ENCODE measurements at regions not wholly inside any gene's neighbourhood (a gene's known extent, or its start where the extent isn't known, plus 50 kb on each side); places are given as distances from the start of the nearest gene placed in this dataset.
"Not testable (repeated sequence)": the region's sequence is repeated elsewhere in the genome, so short reads cannot be mapped to it uniquely, and the experiment has no call there.

DNA sequence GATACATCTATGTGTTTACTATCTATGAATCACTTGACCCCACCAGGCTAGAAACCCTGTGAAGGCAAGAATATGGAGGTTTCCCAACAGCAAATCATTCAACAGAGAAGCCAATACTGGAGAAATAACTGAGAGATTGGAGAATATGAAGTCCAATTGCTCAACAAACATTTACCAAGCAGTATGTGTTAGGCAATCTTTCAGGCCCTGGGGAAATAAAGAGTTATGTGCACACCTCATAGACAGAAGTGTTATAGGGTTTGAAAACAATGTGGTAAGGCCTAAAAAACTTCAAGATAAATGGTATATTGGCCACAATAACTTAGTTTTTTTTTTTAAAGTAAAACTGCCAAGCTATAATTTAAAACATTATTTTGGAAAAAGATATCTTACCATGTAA is 1245.8 kb downstream of the CDH11 start:
- Histone ChIP-seq H3K27me3 (ENCODE audit: control insufficient read depth, insufficient read depth, low read length) (no peaks in the 10 kb centered on the region), H3K4me3 (ENCODE audit: low read length) (no peak overlapping the region), H3K4me1 (ENCODE audit: control insufficient read depth, insufficient read depth, low read length) (no peaks in the 10 kb centered on the region), H3K27ac (ENCODE audit: low read length) (no peak overlapping the region), H3K36me3 (ENCODE audit: control insufficient read depth, insufficient read depth, low read length) (no peaks in the 10 kb centered on the region), H3K9me3 (ENCODE audit: control insufficient read depth, insufficient read depth, low read length) (no peaks in the 10 kb centered on the region)
- no peak for DNase-seq (ENCODE audit: low read depth, low spot score)

- H3K9me3 ChIP-seq (ENCODE audit: control insufficient read depth, insufficient read depth, low read length); DNase-seq (ENCODE audit: low read depth, low spot score); H3K27me3 ChIP-seq (ENCODE audit: control insufficient read depth, insufficient read depth, low read length); H3K27ac ChIP-seq (ENCODE audit: low read length); H3K4me1 ChIP-seq (ENCODE audit: control insufficient read depth, insufficient read depth, low read length); H3K36me3 ChIP-seq (ENCODE audit: control insufficient read depth, insufficient read depth, low read length); H3K4me3 ChIP-seq (ENCODE audit: low read length): not testable (repeated sequence)
- no CpG with 5 or more reads among the region's 20 CpGs for WGBS (ENCODE audit: insufficient coverage, insufficient read length)
Measured at GRCh38 chr16:63860700-63861099, 1261.2 kb downstream of the CDH11 start.

GRCh38 chr16:63856537-63856936 is 1265.3 kb downstream of the CDH11 start:
- no peak for DNase-seq (ENCODE audit: low read depth, low spot score)
- no peaks in the 10 kb centered on the region for H3K27me3 ChIP-seq (ENCODE audit: control insufficient read depth, insufficient read depth, low read length)
- H3K9me3 ChIP-seq (ENCODE audit: control insufficient read depth, insufficient read depth, low read length), result no peaks in the 10 kb centered on the region
- no peak overlapping the region for H3K27ac ChIP-seq (ENCODE audit: low read length)
- H3K4me1 ChIP-seq (ENCODE audit: control insufficient read depth, insufficient read depth, low read length), result no peaks in the 10 kb centered on the region
- WGBS (ENCODE audit: insufficient coverage, insufficient read length), result no CpG with 5 or more reads among the region's 1 CpG
- H3K4me3 ChIP-seq (ENCODE audit: low read length), result no peak overlapping the region
- H3K36me3 ChIP-seq (ENCODE audit: control insufficient read depth, insufficient read depth, low read length), result no peaks in the 10 kb centered on the region

DNA sequence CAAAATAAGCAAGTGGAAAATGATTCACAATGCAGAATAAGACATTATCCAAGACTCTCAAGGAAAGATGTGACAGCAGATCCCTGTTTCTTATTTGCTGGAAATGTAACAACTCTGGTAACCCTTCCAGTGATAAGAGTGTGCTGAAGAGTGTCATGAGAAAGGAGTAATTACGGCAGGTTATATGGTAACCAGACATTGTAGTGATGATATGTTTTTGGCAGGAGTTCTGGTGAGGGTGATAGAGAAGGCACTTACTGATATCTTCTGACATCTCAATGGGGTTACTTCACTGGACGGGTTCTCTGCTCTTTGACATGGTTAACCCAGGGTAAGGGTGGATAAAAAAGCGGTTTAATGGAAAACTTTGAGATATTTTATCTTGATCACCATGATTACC is 1270.9 kb downstream of the CDH11 start:
- DNase-seq (ENCODE audit: low read depth, low spot score), result no peak
- no peaks in the 10 kb centered on the region for H3K9me3 ChIP-seq (ENCODE audit: control insufficient read depth, insufficient read depth, low read length)
- no peak overlapping the region for H3K4me3 ChIP-seq (ENCODE audit: low read length)
- H3K27ac ChIP-seq (ENCODE audit: low read length), result no peak overlapping the region
- no peaks in the 10 kb centered on the region for H3K4me1 ChIP-seq (ENCODE audit: control insufficient read depth, insufficient read depth, low read length)
- no CpG with 5 or more reads among the region's 3 CpGs for WGBS (ENCODE audit: insufficient coverage, insufficient read length)
- no peaks in the 10 kb centered on the region for H3K36me3 ChIP-seq (ENCODE audit: control insufficient read depth, insufficient read depth, low read length)
- no peaks in the 10 kb centered on the region for H3K27me3 ChIP-seq (ENCODE audit: control insufficient read depth, insufficient read depth, low read length)

- no CpG with 5 or more reads among the region's 1 CpG for WGBS (ENCODE audit: insufficient coverage, insufficient read length)
- no peak overlapping the region for H3K27ac ChIP-seq (ENCODE audit: low read length)
- H3K4me3 ChIP-seq (ENCODE audit: low read length), result no peak overlapping the region
- no peaks in the 10 kb centered on the region for H3K36me3 ChIP-seq (ENCODE audit: control insufficient read depth, insufficient read depth, low read length)
- H3K4me1 ChIP-seq (ENCODE audit: control insufficient read depth, insufficient read depth, low read length), result no peaks in the 10 kb centered on the region
- no peak for DNase-seq (ENCODE audit: low read depth, low spot score)
- H3K9me3 ChIP-seq (ENCODE audit: control insufficient read depth, insufficient read depth, low read length), result no peaks in the 10 kb centered on the region
- H3K27me3 ChIP-seq (ENCODE audit: control insufficient read depth, insufficient read depth, low read length), result no peaks in the 10 kb centered on the region
Measured at GRCh38 chr16:63841271-63841670, 1280.6 kb downstream of the CDH11 start.

DNA sequence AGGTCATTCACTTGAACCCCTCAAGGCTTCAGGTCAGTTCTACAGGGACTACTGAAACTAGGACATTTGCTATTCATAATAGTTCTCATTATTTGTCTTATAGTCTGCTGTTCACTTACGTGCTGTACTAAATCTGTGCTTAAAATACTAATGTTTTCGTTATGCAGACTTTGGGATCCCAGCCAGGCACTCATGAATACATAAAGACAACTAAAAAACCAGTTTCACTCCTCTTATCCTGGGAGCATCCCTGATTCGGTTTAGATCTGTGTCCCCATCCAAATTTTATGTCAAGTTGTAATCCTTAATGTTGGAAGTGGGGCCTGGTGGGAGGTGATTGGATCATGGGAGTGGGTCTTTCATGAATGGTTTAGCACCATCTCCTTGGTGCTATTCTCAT is 1291.8 kb downstream of the CDH11 start:
- no peak overlapping the region for H3K4me3 ChIP-seq (ENCODE audit: low read length)
- H3K27me3 ChIP-seq (ENCODE audit: control insufficient read depth, insufficient read depth, low read length), result no peaks in the 10 kb centered on the region
- no peaks in the 10 kb centered on the region for H3K4me1 ChIP-seq (ENCODE audit: control insufficient read depth, insufficient read depth, low read length)
- no peaks in the 10 kb centered on the region for H3K36me3 ChIP-seq (ENCODE audit: control insufficient read depth, insufficient read depth, low read length)
- DNase-seq (ENCODE audit: low read depth, low spot score), result no peak
- no peak overlapping the region for H3K27ac ChIP-seq (ENCODE audit: low read length)
- no peaks in the 10 kb centered on the region for H3K9me3 ChIP-seq (ENCODE audit: control insufficient read depth, insufficient read depth, low read length)
- WGBS (ENCODE audit: insufficient coverage, insufficient read length), result no CpG with 5 or more reads among the region's 3 CpGs

DNA sequence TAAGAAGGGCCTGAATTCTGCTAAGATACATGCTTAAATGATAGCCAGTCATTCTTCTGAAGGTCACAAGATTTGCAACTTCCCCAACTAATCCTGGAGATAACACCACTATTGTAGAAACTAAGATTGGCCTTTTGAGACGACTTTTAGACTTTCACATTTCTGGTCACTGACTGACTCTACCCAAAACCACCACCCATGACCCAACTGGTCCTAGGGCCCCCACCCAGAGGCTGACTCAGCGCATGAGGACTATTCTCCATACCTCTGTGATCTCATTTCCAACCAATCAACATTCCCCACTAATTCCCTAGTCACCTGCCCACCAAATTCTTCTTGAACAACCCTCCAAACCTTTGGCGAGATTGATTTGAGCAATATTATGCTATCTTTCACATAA is 1299.0 kb downstream of the CDH11 start:
- WGBS (ENCODE audit: insufficient coverage, insufficient read length), result no CpG with 5 or more reads among the region's 3 CpGs
- Histone ChIP-seq H3K4me3 (ENCODE audit: low read length) (no peak overlapping the region), H3K4me1 (ENCODE audit: control insufficient read depth, insufficient read depth, low read length) (no peaks in the 10 kb centered on the region), H3K27ac (ENCODE audit: low read length) (no peak overlapping the region), H3K27me3 (ENCODE audit: control insufficient read depth, insufficient read depth, low read length) (no peaks in the 10 kb centered on the region), H3K36me3 (ENCODE audit: control insufficient read depth, insufficient read depth, low read length) (no peaks in the 10 kb centered on the region), H3K9me3 (ENCODE audit: control insufficient read depth, insufficient read depth, low read length) (no peaks in the 10 kb centered on the region)
- DNase-seq (ENCODE audit: low read depth, low spot score), result no peak

- no peak overlapping the region for H3K4me3 ChIP-seq (ENCODE audit: low read length)
- H3K27ac ChIP-seq (ENCODE audit: low read length), result no peak overlapping the region
- H3K4me1 ChIP-seq (ENCODE audit: control insufficient read depth, insufficient read depth, low read length), result no peaks in the 10 kb centered on the region
- no peaks in the 10 kb centered on the region for H3K36me3 ChIP-seq (ENCODE audit: control insufficient read depth, insufficient read depth, low read length)
- H3K27me3 ChIP-seq (ENCODE audit: control insufficient read depth, insufficient read depth, low read length), result no peaks in the 10 kb centered on the region
- H3K9me3 ChIP-seq (ENCODE audit: control insufficient read depth, insufficient read depth, low read length), result no peaks in the 10 kb centered on the region
- WGBS (ENCODE audit: insufficient coverage, insufficient read length), result no CpG with 5 or more reads among the region's 3 CpGs
- no peak for DNase-seq (ENCODE audit: low read depth, low spot score)
Measured at GRCh38 chr16:63816276-63816675, 1305.6 kb downstream of the CDH11 start.

DNA sequence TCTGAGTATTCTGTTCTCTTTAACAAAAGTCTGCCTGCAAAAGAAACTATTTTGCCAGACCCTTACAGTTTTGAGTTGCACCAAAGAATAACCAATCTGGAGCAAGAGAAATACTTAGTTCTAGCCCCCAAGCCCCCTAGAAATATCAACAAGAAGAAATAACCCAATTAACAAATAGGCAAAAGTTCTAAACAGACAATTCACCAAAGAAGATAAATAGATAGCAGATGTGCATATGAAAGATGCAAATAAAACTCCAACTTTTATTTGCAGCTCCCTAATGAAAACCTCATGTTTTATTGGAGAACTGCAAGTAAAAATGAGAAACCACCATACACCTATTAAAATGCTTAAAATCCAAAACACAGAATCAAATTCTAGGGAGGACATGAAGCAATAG is 1308.0 kb downstream of the CDH11 start:
- Histone ChIP-seq H3K4me1 (ENCODE audit: control insufficient read depth, insufficient read depth, low read length) (no peaks in the 10 kb centered on the region), H3K36me3 (ENCODE audit: control insufficient read depth, insufficient read depth, low read length) (no peaks in the 10 kb centered on the region), H3K27ac (ENCODE audit: low read length) (no peak overlapping the region), H3K27me3 (ENCODE audit: control insufficient read depth, insufficient read depth, low read length) (no peaks in the 10 kb centered on the region), H3K9me3 (ENCODE audit: control insufficient read depth, insufficient read depth, low read length) (no peaks in the 10 kb centered on the region), H3K4me3 (ENCODE audit: low read length) (no peak overlapping the region)
- DNase-seq (ENCODE audit: low read depth, low spot score), result no peak

- WGBS (ENCODE audit: insufficient coverage, insufficient read length), result no CpG with 5 or more reads among the region's 1 CpG
- no peak overlapping the region for H3K27ac ChIP-seq (ENCODE audit: low read length)
- no peaks in the 10 kb centered on the region for H3K9me3 ChIP-seq (ENCODE audit: control insufficient read depth, insufficient read depth, low read length)
- no peaks in the 10 kb centered on the region for H3K27me3 ChIP-seq (ENCODE audit: control insufficient read depth, insufficient read depth, low read length)
- no peak for DNase-seq (ENCODE audit: low read depth, low spot score)
- H3K4me1 ChIP-seq (ENCODE audit: control insufficient read depth, insufficient read depth, low read length), result no peaks in the 10 kb centered on the region
- H3K4me3 ChIP-seq (ENCODE audit: low read length), result no peak overlapping the region
- H3K36me3 ChIP-seq (ENCODE audit: control insufficient read depth, insufficient read depth, low read length), result no peaks in the 10 kb centered on the region
Measured at GRCh38 chr16:63808730-63809129, 1313.1 kb downstream of the CDH11 start.

DNA sequence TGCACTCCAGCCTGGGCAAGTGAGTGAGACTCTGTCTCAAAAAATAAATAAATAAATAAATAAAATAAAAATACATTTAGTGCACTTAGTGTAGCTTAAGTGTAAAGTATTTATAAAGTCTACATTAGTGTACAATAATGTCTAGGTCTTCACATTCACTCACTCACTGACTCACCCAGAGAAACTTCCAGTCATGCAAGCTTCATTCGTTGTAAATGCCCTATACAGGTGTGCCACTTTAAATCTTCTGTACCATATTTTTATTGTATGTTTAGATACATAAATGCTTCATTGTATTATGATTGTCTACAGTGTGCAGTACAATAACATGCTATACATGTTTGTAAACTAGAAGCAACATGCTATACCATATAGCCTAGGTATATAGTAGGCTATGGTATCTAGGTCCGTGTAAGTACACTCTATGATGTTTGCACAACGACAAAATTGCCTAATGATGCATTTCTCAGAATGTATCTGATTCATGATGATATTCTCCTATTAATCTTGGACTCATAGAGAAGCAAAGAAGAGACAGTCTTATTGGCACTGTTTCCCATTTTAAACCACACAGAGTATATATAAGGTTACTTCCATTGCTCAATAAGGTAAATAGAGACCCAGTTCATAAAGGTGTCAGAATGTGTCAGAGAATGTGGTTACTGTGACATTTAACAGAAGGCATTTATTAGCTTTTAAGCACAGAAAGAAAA is 1314.9 kb downstream of the CDH11 start:
- Histone ChIP-seq H3K27ac (ENCODE audit: low read length) (no peak overlapping the region), H3K9me3 (ENCODE audit: control insufficient read depth, insufficient read depth, low read length) (no peaks in the 10 kb centered on the region), H3K27me3 (ENCODE audit: control insufficient read depth, insufficient read depth, low read length) (no peaks in the 10 kb centered on the region), H3K36me3 (ENCODE audit: control insufficient read depth, insufficient read depth, low read length) (no peaks in the 10 kb centered on the region), H3K4me3 (ENCODE audit: low read length) (no peak overlapping the region), H3K4me1 (ENCODE audit: control insufficient read depth, insufficient read depth, low read length) (no peaks in the 10 kb centered on the region)
- DNase-seq (ENCODE audit: low read depth, low spot score), result no peak
- WGBS (ENCODE audit: insufficient coverage, insufficient read length), result no CpG with 5 or more reads among the region's 3 CpGs
